Ecto neural progenitor cell (in vitro differentiated cells): ENCODE measurements at regions not wholly inside any gene's neighbourhood (a gene's known extent, or its start where the extent isn't known, plus 50 kb on each side); places are given as distances from the start of the nearest gene placed in this dataset.
A peak's percentile ranks its signal among the peaks of the same experiment; 100 is the strongest.
"Not testable (repeated sequence)": the region's sequence is repeated elsewhere in the genome, so short reads cannot be mapped to it uniquely, and the experiment has no call there.

Source experiments
- DNase-seq: peaks from one replicate; pipeline ENCODE4 v3.0.0-alpha.2; 2018; ENCODE audit warnings: low spot score

- no peak for DNase-seq
These were observed 189.2 kb upstream of the EPHA4 start for GRCh38 chr2:221761260-221761659.

- DNase-seq = no peak
These were observed 186.0 kb upstream of the EPHA4 start for GRCh38 chr2:221758076-221758475.

GRCh38 chr2:221753401-221753800 lies 181.3 kb upstream of the EPHA4 start:
- no peak for DNase-seq

GRCh38 chr2:221752781-221753180 lies 180.7 kb upstream of the EPHA4 start:
- DNase-seq = no peak

DNA sequence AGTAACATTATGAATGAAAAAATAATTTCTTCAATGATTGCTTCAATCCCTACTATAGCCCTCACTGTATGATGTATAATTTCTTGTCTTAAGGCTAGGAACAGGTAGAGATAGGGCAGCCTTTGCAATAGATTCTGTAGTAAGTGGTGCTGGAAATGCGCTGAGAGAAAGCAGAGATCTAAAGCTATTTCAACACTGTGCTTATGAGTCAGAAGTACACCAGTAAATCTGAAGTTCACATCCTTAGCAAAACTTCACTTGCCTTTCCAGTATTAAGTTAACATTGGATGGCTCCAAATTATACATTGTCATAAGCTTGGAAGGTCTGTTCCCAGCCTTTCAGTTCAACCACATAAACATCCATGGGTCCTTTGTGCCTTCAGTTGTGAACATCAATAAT lies 178.2 kb upstream of the EPHA4 start:
- DNase-seq = no peak

DNA sequence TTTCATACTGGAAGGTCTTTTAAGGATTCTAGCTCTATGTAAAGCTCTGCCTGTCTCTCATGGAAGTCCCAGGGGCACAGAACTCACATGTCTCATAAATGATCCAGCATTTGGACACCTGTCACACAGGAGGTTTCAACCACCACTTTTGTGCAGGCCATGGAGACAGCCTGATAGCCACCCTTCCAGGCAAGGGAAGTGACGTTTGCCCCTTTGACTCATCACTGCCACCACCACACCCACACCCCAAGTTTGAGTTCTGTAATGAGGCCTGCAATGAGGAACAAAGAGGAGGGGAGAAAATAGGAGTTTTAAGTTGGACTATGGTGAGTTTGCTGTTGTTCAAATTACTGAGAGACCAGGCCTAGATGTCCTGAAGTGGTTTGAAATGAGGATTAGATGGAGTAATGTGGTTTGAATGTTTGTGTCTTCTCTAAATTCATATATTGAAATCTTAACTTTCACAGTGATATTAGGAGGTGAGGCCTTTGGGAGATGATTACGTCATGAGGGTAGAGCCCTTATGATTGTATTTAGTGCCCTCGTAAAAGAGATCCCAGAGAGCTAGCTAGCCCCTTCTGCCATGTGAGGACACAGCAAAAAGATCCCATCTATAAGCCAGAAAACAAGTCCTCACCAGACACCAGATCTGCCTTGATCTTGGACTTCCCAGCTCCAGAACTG lies 175.3 kb upstream of the EPHA4 start:
- DNase-seq = no peak

DNA sequence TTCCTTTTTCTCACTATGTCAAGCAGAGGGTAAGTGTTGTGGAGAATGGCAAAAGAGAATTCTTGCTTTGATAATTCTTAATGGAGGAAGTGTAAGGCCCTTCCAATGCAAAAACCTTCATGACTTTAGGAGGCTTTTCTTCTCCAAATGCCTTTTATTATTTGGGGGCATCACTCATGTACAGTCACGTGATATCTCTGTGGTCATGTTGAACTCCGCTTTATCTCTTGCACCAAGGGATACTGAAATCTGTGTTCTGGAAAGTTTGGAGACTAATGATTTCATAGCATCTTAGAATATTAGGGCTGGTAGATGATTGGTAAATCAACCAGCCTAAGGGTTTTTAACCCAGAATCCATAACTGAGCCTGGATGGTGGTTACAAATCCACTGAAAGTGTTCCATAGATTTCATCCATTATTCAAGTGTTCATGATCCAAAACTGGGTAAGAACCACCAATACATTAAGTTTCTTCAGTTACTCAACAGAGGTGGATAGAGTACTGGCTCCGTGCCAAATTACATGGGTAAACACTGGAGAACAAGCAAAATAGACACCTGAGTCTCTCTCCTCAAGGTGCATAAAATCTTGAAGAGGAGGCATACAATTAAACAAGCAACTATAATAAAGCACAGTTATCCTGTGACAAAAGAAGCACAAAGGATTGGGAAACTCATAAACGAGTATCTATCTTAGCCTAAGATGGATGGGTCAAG lies 169.6 kb upstream of the EPHA4 start:
- DNase-seq = no peak

DNA sequence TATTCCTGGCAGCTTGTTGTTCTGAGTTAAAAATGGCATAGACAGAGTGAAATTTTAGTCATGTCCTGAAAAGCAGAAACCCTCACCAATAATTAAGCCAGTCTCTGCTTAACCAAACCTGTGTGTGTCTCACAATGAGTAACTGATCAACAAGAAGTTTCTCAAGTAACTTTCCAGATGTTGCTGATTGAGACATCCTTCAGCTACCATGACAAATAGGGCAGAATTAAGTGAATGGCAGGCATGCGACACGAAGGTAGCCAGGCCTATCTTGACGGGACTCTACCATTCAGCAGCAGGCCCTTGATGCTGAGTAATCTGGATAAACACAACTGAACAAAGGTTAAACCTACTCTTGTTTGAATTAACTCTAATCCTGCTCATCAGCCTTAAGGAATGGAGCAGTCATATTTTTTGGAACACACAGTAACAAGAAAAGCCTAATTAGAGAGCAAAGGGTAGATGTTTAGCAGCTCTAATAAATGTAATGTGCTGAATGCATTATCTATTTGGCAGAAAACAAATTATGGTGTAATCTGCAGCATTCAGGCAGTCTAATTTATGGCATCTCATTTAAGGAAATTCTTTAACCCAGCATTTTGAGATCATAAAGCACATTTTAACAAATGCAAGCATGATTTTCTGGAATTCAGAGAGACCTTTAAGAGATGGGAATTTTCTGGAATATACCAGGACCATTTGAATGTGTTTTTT lies 159.5 kb upstream of the EPHA4 start:
- DNase-seq = peak; percentile 50

DNA sequence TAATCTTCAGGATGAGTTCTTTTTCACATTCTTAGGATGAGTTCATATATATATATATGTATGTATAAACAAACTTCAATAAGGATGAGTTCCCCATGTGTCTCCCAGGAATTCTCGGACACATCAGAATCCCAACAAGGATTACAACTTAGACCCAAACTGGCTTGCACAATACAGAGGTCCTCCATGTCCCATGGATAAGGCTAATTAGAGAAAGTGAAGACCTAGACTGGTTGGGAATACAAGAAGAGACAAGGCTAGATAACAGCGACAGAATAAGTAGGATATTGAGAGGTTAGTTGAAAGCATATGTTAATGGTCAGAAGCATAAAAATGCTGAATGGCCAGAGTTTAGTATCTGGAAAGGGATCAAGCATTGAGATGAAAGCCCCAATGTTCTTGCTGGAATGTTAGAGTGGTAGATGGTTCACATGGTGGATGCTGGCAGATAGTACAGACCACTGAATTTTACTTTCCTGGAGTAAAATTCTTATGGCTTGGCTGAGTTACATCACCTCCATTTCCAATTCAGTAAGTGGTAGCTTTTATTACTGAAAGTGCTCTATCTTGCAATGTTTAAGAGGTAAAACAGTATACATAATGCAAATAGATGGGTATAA lies 154.9 kb upstream of the EPHA4 start:
- DNase-seq = no peak

- no peak for DNase-seq
These were observed 152.6 kb upstream of the EPHA4 start for GRCh38 chr2:221724631-221725203.

DNA sequence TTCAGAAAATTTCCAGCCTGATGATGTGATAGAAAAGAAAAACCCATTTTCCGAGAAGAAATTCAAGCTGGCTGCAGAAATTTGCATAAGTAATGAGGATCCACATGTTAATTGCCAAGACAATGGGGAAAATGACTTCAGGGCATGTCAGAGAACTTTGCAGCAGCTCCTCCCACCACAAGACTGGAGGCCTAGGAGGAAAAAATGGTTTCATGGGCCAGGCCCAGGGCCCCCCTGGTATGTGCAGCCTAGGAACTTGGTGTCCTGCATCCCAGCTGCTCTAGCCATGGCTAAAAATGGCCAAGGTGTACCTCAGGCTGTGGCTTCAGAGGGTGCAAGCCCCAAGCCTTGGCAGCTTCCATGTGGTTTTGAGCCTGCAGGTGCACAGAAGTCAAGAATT lies 152.0 kb upstream of the EPHA4 start:
- not testable (repeated sequence) for DNase-seq

DNA sequence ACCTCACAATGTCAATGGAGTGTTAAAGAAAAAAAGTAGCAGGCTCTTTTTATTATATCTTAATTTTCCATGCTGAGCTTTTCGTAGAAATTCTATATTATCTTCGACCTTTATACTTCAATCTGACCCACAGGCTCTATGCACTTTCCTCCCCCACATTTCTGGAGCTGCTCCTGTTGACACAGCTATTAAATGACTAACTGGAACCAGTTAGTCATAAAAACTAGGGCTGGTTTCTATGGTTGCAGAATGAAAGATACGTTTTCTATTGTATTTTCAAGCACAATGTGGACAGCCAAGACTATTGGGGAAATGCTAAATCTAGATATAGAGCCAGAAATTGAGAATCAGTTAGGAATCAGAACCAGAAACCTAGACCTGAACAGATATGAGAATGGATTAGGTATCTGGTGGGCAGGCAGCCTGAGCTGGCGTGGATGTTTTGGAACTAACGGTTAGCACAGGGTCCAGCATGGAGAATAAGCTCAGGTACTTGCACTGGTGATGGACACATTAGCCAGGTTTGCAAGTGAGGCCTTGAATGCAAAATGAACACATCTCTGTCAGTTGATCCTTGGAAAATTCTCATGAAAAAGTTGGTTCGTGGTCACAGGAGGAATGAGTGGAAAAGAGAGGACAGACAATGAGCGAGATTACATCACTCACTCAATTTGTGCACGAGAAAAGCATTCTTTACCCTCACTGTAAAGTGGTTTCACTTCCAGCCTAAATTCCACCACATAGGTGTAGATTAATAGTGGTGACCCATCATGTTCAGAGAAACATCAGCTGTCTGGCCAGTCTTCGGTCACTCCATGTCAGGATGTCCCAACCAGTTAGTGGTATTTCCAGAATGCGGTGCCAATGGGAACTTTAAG lies 144.6 kb upstream of the EPHA4 start:
- DNase-seq = no peak

DNA sequence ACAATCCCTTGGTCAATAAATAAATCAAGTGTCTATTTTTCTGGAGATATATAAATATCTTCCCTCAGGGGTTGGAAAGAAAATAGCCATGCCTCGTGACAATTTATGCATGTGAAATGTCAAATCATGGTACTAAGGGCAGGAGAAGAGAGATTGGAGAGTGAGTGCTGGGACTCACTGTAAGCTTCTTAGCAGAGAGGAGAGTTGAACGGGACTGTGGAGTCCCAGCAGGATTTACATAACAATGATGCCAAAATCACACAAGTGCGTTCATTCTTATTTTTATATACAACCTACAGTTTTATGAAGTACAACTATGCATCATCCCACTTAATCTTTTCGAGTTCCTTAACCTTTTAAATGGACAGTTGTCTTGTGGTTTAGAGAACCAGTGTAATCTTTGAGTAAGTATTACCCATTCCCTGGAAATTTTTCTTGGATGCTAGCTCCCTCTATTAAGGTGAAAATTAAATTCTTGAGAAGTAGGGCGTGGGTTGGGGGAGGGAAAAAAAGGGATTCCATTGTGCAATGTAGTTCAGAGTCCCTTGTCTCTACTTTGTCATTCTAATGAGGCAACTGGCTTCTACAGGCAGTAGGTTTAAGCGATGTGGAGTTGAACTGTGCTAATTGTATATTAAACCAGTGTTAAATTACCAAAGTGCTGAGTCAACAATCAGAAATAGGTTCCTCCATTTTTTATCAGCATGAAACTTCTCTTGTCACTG lies 143.6 kb upstream of the EPHA4 start:
- no peak for DNase-seq

GRCh38 chr2:221710744-221711143 lies 138.6 kb upstream of the EPHA4 start:
- DNase-seq = no peak

- no peak for DNase-seq
These were observed 136.8 kb upstream of the EPHA4 start for GRCh38 chr2:221708902-221709301.

GRCh38 chr2:221705185-221705877 lies 133.2 kb upstream of the EPHA4 start:
- no peak for DNase-seq

GRCh38 chr2:221704442-221704841 lies 132.3 kb upstream of the EPHA4 start:
- no peak for DNase-seq

DNA sequence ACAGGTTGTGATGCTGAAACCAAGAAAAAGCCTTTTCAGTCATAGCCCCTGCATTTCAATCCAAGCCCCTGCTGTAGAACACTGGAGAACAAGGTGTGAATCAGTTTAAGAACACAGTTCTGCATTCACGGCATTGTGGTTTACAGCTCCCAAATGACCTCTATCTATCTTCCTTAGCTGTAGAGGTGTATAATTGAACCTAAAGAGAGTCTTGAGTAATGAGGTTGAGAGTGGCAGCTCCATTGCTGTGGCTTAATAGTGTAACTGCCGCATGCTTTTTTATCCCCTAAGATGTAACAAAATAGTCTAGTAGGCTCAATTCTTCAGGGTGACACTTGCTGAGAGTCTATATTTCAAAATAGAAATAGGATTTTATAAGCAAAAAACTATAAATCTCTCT lies 121.3 kb upstream of the EPHA4 start:
- no peak for DNase-seq

GRCh38 chr2:221691571-221691970 lies 119.5 kb upstream of the EPHA4 start:
- DNase-seq = no peak

DNA sequence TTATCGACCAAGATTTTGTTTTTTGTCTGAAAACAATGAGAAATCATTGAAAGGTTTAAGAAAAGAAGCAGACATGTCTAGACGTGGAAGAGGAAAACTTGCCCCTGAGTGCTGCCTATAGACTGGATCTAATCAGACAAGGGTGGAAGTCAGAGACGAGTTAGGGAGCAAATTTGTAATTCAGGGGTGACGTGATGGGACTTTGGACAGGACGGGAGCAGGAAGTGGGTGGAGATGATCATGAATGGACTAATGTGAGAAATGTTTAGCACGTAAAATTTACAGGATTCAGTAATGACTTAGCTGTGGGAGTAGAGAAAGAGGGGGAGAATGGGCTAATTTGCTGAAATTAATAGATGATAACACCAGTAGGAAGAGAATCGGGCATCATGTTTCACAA lies 117.0 kb upstream of the EPHA4 start:
- DNase-seq = no peak
